Endodermal cell (in vitro differentiated cells): ENCODE measurements at regions not wholly inside any gene's neighbourhood (a gene's known extent, or its start where the extent isn't known, plus 50 kb on each side); places are given as distances from the start of the nearest gene placed in this dataset.

ENCODE experiments used
- DNase-seq: peaks from one replicate; pipeline ENCODE4 v3.0.0-alpha.2; 2017
- H3K27ac ChIP-seq: 2 replicates; pipeline ENCODE4 v1.5.1; 2013; ENCODE audit warnings: mild to moderate bottlenecking, low read depth, low read length, moderate library complexity
- H3K27me3 ChIP-seq: 2 replicates; pipeline ENCODE4 v1.6.1; 2013; ENCODE audit warnings: mild to moderate bottlenecking, low read length, moderate library complexity; ENCODE audit not compliant: insufficient read depth, control insufficient read depth, poor library complexity, severe bottlenecking
- H3K36me3 ChIP-seq: 2 replicates; pipeline ENCODE4 v1.7.0; 2013; ENCODE audit warnings: mild to moderate bottlenecking, low read length, moderate library complexity; ENCODE audit not compliant: control insufficient read depth, insufficient read depth
- H3K4me1 ChIP-seq: one replicate; pipeline ENCODE4 v1.7.0; 2013; ENCODE audit warnings: low read length; ENCODE audit not compliant: control insufficient read depth, insufficient read depth
- H3K4me3 ChIP-seq: 2 replicates; pipeline ENCODE4 v1.5.1; 2013; ENCODE audit warnings: mild to moderate bottlenecking, low read length, moderate library complexity
- H3K9ac ChIP-seq: 2 replicates; pipeline ENCODE4 v1.6.1; 2013; ENCODE audit warnings: mild to moderate bottlenecking, low read length, moderate library complexity; ENCODE audit not compliant: poor library complexity, severe bottlenecking; ENCODE audit errors: extremely low read depth
- H3K9me3 ChIP-seq: 2 replicates; pipeline ENCODE4 v1.6.1; 2013; ENCODE audit warnings: mild to moderate bottlenecking, low read length, moderate library complexity; ENCODE audit not compliant: control insufficient read depth
- H3K27ac Mint-ChIP-seq: 2 replicates; pipeline ENCODE4 v1.8.0; 2020; ENCODE audit warnings: mixed read lengths
- H3K27me3 Mint-ChIP-seq: 2 replicates; pipeline ENCODE4 v1.8.0; 2021; ENCODE audit warnings: mild to moderate bottlenecking, mixed read lengths; ENCODE audit not compliant: insufficient read depth
- H3K36me3 Mint-ChIP-seq: 2 replicates; pipeline ENCODE4 v1.8.0; 2020; ENCODE audit warnings: low read depth, mixed read lengths
- H3K4me1 Mint-ChIP-seq: 2 replicates; pipeline ENCODE4 v1.8.0; 2020; ENCODE audit warnings: mixed read lengths
- H3K4me3 Mint-ChIP-seq: 2 replicates; pipeline ENCODE4 v1.8.0; 2020; ENCODE audit warnings: mild to moderate bottlenecking, moderate library complexity, mixed read lengths
- H3K9me3 Mint-ChIP-seq: 2 replicates; pipeline ENCODE4 v1.8.0; 2020; ENCODE audit warnings: mild to moderate bottlenecking, mixed read lengths
- WGBS, 2 experiments: methylation state at CpG; one replicate each; pipeline versions ENCODE4 v1.1.5 to v1.1.7; 2013; ENCODE audit warnings: missing lambda C conversion rate in 2 of 2, mixed read lengths in 1 of 2; ENCODE audit not compliant: insufficient coverage in 1 of 2, insufficient read length in 1 of 2; 5-methylcytosine and 5-hydroxymethylcytosine counted together
- TF ChIP-seq, protein P1 (sequence below): fragments of 200-600 bp; sonication (generic); conservative IDR thresholded peaks from 2 replicates; pipeline ENCODE4 v1.5.0; 2021; ENCODE audit warnings: antibody characterized with exemption, mild to moderate bottlenecking

DNA sequence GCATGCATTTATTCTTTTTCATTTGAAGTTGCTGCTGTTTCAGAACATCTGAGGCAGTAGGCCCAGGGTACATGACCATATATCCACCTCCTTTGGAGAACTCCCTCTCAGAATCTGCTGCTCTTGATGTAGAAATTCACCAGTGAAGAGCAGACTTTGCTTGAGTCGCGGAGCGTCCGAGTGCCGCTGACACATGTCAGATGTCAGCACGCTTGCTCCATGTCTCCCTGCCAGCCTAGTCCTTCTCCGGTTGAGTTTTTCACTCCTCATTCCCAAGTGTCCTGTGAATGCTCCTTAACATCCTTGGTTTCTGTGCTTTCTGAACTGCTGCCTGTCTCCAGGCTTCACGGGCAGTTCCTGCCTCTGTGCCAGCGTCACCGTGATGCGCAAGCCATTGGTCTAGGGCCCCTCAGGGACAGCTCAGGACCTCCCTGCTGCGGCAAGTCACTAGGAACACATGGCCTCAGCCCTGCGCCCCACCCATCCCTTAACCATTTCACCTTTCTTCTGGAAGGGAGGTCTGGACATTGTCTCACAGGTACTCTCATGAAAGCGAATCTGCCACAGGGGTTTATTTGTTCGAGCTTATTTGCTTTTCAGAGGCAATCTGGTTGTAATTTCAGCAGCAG is 93.1 kb upstream of the RBPJ start:
- Mint-ChIP-seq H3K27me3 (no peaks in the 10 kb centered on the region), H3K36me3 (no peaks in the 10 kb centered on the region), H3K27ac (no peak overlapping the region), H3K9me3 (no peaks in the 10 kb centered on the region), H3K4me3 (no peak overlapping the region), H3K4me1 (peaks cover 16% of the 10 kb centered on the region)
- H3K9ac ChIP-seq, result no peak overlapping the region
- H3K27me3 ChIP-seq, result no peaks in the 10 kb centered on the region
- WGBS, 2 experiments, result 93 to 96% methylated on average over 11 to 15 of the region's 15 CpGs
- DNase-seq, result no peak
- no peaks in the 10 kb centered on the region for H3K9me3 ChIP-seq
- H3K27ac ChIP-seq, result no peak overlapping the region
- H3K4me1 ChIP-seq, result no peaks in the 10 kb centered on the region
- no peak overlapping the region for H3K4me3 ChIP-seq
- TF ChIP-seq, protein P1, sequence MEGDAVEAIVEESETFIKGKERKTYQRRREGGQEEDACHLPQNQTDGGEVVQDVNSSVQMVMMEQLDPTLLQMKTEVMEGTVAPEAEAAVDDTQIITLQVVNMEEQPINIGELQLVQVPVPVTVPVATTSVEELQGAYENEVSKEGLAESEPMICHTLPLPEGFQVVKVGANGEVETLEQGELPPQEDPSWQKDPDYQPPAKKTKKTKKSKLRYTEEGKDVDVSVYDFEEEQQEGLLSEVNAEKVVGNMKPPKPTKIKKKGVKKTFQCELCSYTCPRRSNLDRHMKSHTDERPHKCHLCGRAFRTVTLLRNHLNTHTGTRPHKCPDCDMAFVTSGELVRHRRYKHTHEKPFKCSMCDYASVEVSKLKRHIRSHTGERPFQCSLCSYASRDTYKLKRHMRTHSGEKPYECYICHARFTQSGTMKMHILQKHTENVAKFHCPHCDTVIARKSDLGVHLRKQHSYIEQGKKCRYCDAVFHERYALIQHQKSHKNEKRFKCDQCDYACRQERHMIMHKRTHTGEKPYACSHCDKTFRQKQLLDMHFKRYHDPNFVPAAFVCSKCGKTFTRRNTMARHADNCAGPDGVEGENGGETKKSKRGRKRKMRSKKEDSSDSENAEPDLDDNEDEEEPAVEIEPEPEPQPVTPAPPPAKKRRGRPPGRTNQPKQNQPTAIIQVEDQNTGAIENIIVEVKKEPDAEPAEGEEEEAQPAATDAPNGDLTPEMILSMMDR, result no peak
- H3K36me3 ChIP-seq, result no peaks in the 10 kb centered on the region

DNA sequence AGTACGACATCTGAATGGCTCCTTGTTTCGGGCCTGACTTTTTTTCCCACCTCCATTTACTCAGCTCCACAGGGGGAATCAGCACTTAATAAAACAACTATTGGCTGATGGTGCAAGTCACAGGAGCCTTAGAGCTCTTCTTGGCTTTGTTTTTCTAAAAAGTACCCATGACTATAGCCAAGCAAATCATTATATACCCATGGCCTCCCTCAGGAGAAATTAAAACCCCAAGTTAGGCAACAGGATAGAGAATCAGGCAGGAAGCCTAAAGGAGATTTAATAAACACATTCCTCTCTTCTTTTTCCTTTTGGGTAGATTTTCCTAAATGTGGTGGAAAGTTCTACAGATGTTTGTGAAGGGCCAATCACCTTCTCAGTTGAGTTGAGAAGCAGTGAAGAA is 91.9 kb upstream of the RBPJ start:
- no peak overlapping the region for H3K27ac ChIP-seq
- no peaks in the 10 kb centered on the region for H3K27me3 ChIP-seq
- Mint-ChIP-seq H3K27me3 (no peaks in the 10 kb centered on the region), H3K9me3 (no peaks in the 10 kb centered on the region), H3K4me3 (no peak overlapping the region), H3K27ac (no peak overlapping the region), H3K4me1 (peaks cover 16% of the 10 kb centered on the region), H3K36me3 (no peaks in the 10 kb centered on the region)
- no peak overlapping the region for H3K9ac ChIP-seq
- DNase-seq, result no peak
- TF ChIP-seq, protein P1, result no peak
- no peaks in the 10 kb centered on the region for H3K4me1 ChIP-seq
- 85 to 100% methylated on average over 2 of the region's 2 CpGs for WGBS, 2 experiments
- H3K4me3 ChIP-seq, result no peak overlapping the region
- no peaks in the 10 kb centered on the region for H3K36me3 ChIP-seq
- no peaks in the 10 kb centered on the region for H3K9me3 ChIP-seq

DNA sequence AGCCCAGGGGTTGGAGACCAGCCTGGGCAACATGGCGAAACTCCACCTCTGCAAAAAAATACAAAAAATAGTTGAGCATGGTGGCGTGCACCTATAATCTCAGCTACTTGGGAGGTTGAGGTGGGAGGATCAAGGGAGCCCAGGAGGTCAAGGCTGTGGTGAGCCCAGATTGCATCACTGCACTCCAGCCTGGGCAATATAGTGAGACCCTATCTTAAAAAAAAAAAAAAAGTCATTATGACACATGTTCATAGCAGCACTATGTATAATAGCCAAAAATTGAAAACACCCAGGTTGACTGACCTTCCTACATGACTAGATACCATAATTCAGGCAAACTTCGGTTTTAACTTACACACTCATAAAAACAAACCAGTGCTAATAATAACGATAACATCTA is 90.8 kb upstream of the RBPJ start:
- TF ChIP-seq, protein P1, result no peak
- H3K4me3 ChIP-seq, result no peak overlapping the region
- Mint-ChIP-seq H3K4me1 (peaks cover 16% of the 10 kb centered on the region), H3K27me3 (no peaks in the 10 kb centered on the region), H3K9me3 (no peaks in the 10 kb centered on the region), H3K4me3 (no peak overlapping the region), H3K36me3 (no peaks in the 10 kb centered on the region), H3K27ac (no peak overlapping the region)
- 94 to 100% methylated on average over 2 to 4 of the region's 4 CpGs for WGBS, 2 experiments
- H3K9ac ChIP-seq, result no peak overlapping the region
- H3K9me3 ChIP-seq, result no peaks in the 10 kb centered on the region
- DNase-seq, result no peak
- H3K4me1 ChIP-seq, result no peaks in the 10 kb centered on the region
- no peak overlapping the region for H3K27ac ChIP-seq
- H3K27me3 ChIP-seq, result no peaks in the 10 kb centered on the region
- H3K36me3 ChIP-seq, result no peaks in the 10 kb centered on the region
